ENCODE measurements at regions not wholly inside any gene's neighbourhood (a gene's known extent, or its start where the extent isn't known, plus 50 kb on each side); places are given as distances from the start of the nearest gene placed in this dataset.

GRCh38 chr5:106363578-106363977 is 1307.2 kb downstream of the EFNA5 start:
- no peak overlapping the region for H3K27ac ChIP-seq (ENCODE audit: low read depth in 2 of 2, low read length in 2 of 2)
- intact Hi-C loops (cut with DNase I), result no loop called here
- TF ChIP-seq CTCF (IDR thresholded peaks at IDR 0.05; ENCODE audit: borderline replicate concordance, extremely low read depth, insufficient read depth), result no peak
- H3K9ac ChIP-seq (ENCODE audit: low read length in 3 of 3), result no peak overlapping the region
- H3K36me3 ChIP-seq (ENCODE audit: control insufficient read depth in 2 of 3, insufficient read depth in 3 of 3, low read length in 3 of 3), result no peaks in the 10 kb centered on the region
- FAIRE-seq (no peak), DNase-seq (no peak)
- no peaks in the 10 kb centered on the region for H3K27me3 ChIP-seq (ENCODE audit: control insufficient read depth, insufficient read depth, low read length)
- H3K9me3 ChIP-seq (ENCODE audit: control insufficient read depth in 2 of 3, insufficient read depth in 1 of 3, low read length in 3 of 3), result no peaks in the 10 kb centered on the region
- no peak overlapping the region for H3K4me3 ChIP-seq (ENCODE audit: low read length in 3 of 3)
- H3K4me1 ChIP-seq (ENCODE audit: control insufficient read depth in 2 of 3, insufficient read depth in 2 of 3, low read depth in 1 of 3, low read length in 3 of 3), result no peaks in the 10 kb centered on the region

- Histone ChIP-seq H3K9ac (ENCODE audit: low read length in 3 of 3) (no peak overlapping the region), H3K4me1 (ENCODE audit: control insufficient read depth in 2 of 3, insufficient read depth in 2 of 3, low read depth in 1 of 3, low read length in 3 of 3) (no peaks in the 10 kb centered on the region), H3K9me3 (ENCODE audit: control insufficient read depth in 2 of 3, insufficient read depth in 1 of 3, low read length in 3 of 3) (no peaks in the 10 kb centered on the region), H3K4me3 (ENCODE audit: low read length in 3 of 3) (no peak overlapping the region), H3K36me3 (ENCODE audit: control insufficient read depth in 2 of 3, insufficient read depth in 3 of 3, low read length in 3 of 3) (no peaks in the 10 kb centered on the region), H3K27ac (ENCODE audit: low read depth in 2 of 2, low read length in 2 of 2) (no peak overlapping the region), H3K27me3 (ENCODE audit: control insufficient read depth, insufficient read depth, low read length) (no peaks in the 10 kb centered on the region)
- FAIRE-seq, result no peak
- DNase-seq, result no peak
- TF ChIP-seq CTCF (IDR thresholded peaks at IDR 0.05; ENCODE audit: borderline replicate concordance, extremely low read depth, insufficient read depth), result no peak
- intact Hi-C loops (cut with DNase I), result no loop called here
These were observed 1308.8 kb downstream of the EFNA5 start for GRCh38 chr5:106361905-106362304.

- intact Hi-C loops (cut with DNase I), result no loop called here
- Histone ChIP-seq H3K36me3 (ENCODE audit: control insufficient read depth in 2 of 3, insufficient read depth in 3 of 3, low read length in 3 of 3) (no peaks in the 10 kb centered on the region), H3K9ac (ENCODE audit: low read length in 3 of 3) (no peak overlapping the region), H3K4me3 (ENCODE audit: low read length in 3 of 3) (no peak overlapping the region), H3K9me3 (ENCODE audit: control insufficient read depth in 2 of 3, insufficient read depth in 1 of 3, low read length in 3 of 3) (no peaks in the 10 kb centered on the region), H3K27me3 (ENCODE audit: control insufficient read depth, insufficient read depth, low read length) (no peaks in the 10 kb centered on the region), H3K4me1 (ENCODE audit: control insufficient read depth in 2 of 3, insufficient read depth in 2 of 3, low read depth in 1 of 3, low read length in 3 of 3) (no peaks in the 10 kb centered on the region), H3K27ac (ENCODE audit: low read depth in 2 of 2, low read length in 2 of 2) (no peak overlapping the region)
- DNase-seq (no peak), FAIRE-seq (no peak)
- no peak for TF ChIP-seq CTCF (IDR thresholded peaks at IDR 0.05; ENCODE audit: borderline replicate concordance, extremely low read depth, insufficient read depth)
These were observed 1339.3 kb downstream of the EFNA5 start for GRCh38 chr5:106331415-106331814.

GRCh38 chr5:106324356-106324755 is 1346.4 kb downstream of the EFNA5 start:
- H3K27ac ChIP-seq (ENCODE audit: low read depth in 2 of 2, low read length in 2 of 2), result no peak overlapping the region
- no peak for TF ChIP-seq CTCF (IDR thresholded peaks at IDR 0.05; ENCODE audit: borderline replicate concordance, extremely low read depth, insufficient read depth)

More at GRCh38 chr5:106324356-106324755, 1346.4 kb downstream of the EFNA5 start:
- H3K27me3 ChIP-seq (ENCODE audit: control insufficient read depth, insufficient read depth, low read length), result no peaks in the 10 kb centered on the region
- H3K9me3 ChIP-seq (ENCODE audit: control insufficient read depth in 2 of 3, insufficient read depth in 1 of 3, low read length in 3 of 3), result no peaks in the 10 kb centered on the region
- H3K4me3 ChIP-seq (ENCODE audit: low read length in 3 of 3), result no peak overlapping the region
- DNase-seq (no peak), FAIRE-seq (no peak)
- no peaks in the 10 kb centered on the region for H3K36me3 ChIP-seq (ENCODE audit: control insufficient read depth in 2 of 3, insufficient read depth in 3 of 3, low read length in 3 of 3)
- H3K9ac ChIP-seq (ENCODE audit: low read length in 3 of 3), result no peak overlapping the region
- no peaks in the 10 kb centered on the region for H3K4me1 ChIP-seq (ENCODE audit: control insufficient read depth in 2 of 3, insufficient read depth in 2 of 3, low read depth in 1 of 3, low read length in 3 of 3)
- intact Hi-C loops (cut with DNase I), result no loop called here
